Activated T-cell treated with anti-CD3 and anti-CD28 coated beads, Interleukin-2, amount 50 U/mL, for 4 hours (primary cell): ENCODE measurements at regions not wholly inside any gene's neighbourhood (a gene's known extent, or its start where the extent isn't known, plus 50 kb on each side); places are given as distances from the start of the nearest gene placed in this dataset.
"Not testable (repeated sequence)": the region's sequence is repeated elsewhere in the genome, so short reads cannot be mapped to it uniquely, and the experiment has no call there.

Source experiments
- ATAC-seq, 2 donors: fragments of 200-7000 bp; cut with Tn5 transposase; one replicate each; pipeline ENCODE4 v1.10.0; 2021
- DNase-seq: peaks from one replicate; pipeline ENCODE4 v3.0.0-alpha.2; 2020
- H3K27me3 Mint-ChIP-seq: one replicate; pipeline ENCODE4 v1.8.0; 2021; ENCODE audit warnings: low read depth, mixed read lengths
- H3K36me3 Mint-ChIP-seq: one replicate; pipeline ENCODE4 v1.8.0; 2022; ENCODE audit warnings: mixed read lengths; ENCODE audit not compliant: insufficient read depth
- H3K4me1 Mint-ChIP-seq: one replicate; pipeline ENCODE4 v1.8.0; 2021; ENCODE audit warnings: low read depth, mixed read lengths
- H3K4me3 Mint-ChIP-seq: one replicate; pipeline ENCODE4 v1.8.0; 2021; ENCODE audit warnings: mild to moderate bottlenecking, moderate library complexity, mixed read lengths
- H3K9me3 Mint-ChIP-seq: one replicate; pipeline ENCODE4 v1.8.0; 2021; ENCODE audit warnings: mixed read lengths

GRCh38 chr3:178095522-178095921, 440.7 kb upstream of the KCNMB2 start:
- ATAC-seq (no peak), DNase-seq (no peak)
- H3K36me3 Mint-ChIP-seq, result no peaks in the 10 kb centered on the region
- no peak overlapping the region for H3K4me3 Mint-ChIP-seq
- H3K4me1 Mint-ChIP-seq, result no peaks in the 10 kb centered on the region
- H3K9me3 Mint-ChIP-seq, result peaks cover 26% of the 10 kb centered on the region
- H3K27me3 Mint-ChIP-seq, result no peaks in the 10 kb centered on the region

- H3K4me3 Mint-ChIP-seq, result no peak overlapping the region
- H3K27me3 Mint-ChIP-seq, result no peaks in the 10 kb centered on the region
- H3K4me1 Mint-ChIP-seq, result no peaks in the 10 kb centered on the region
- ATAC-seq (no peak), DNase-seq (no peak)
- no peaks in the 10 kb centered on the region for H3K36me3 Mint-ChIP-seq
- peaks cover 20% of the 10 kb centered on the region for H3K9me3 Mint-ChIP-seq
Measured at GRCh38 chr3:178096955-178097354, 439.3 kb upstream of the KCNMB2 start.

- Mint-ChIP-seq H3K4me1 (no peaks in the 10 kb centered on the region), H3K36me3 (no peaks in the 10 kb centered on the region), H3K27me3 (no peaks in the 10 kb centered on the region), H3K9me3 (peaks cover 15% of the 10 kb centered on the region), H3K4me3 (no peak overlapping the region)
- ATAC-seq (no peak), DNase-seq (no peak)
Measured at GRCh38 chr3:178097576-178097975, 438.7 kb upstream of the KCNMB2 start.

GRCh38 chr3:178099274-178099673, 437.0 kb upstream of the KCNMB2 start:
- Mint-ChIP-seq H3K27me3 (no peaks in the 10 kb centered on the region), H3K9me3 (no peaks in the 10 kb centered on the region), H3K36me3 (no peaks in the 10 kb centered on the region), H3K4me1 (no peaks in the 10 kb centered on the region), H3K4me3 (no peak overlapping the region)
- no peak for ATAC-seq
- DNase-seq, result no peak

GRCh38 chr3:178099862-178100261, 436.4 kb upstream of the KCNMB2 start:
- ATAC-seq, result no peak
- no peaks in the 10 kb centered on the region for H3K36me3 Mint-ChIP-seq

GRCh38 chr3:178100908-178101307, 435.3 kb upstream of the KCNMB2 start:
- Mint-ChIP-seq H3K36me3 (no peaks in the 10 kb centered on the region), H3K4me1 (no peaks in the 10 kb centered on the region), H3K27me3 (no peaks in the 10 kb centered on the region), H3K9me3 (no peaks in the 10 kb centered on the region), H3K4me3 (no peak overlapping the region)
- ATAC-seq (no peak), DNase-seq (no peak)

More at GRCh38 chr3:178099862-178100261, 436.4 kb upstream of the KCNMB2 start:
- no peak overlapping the region for H3K4me3 Mint-ChIP-seq
- H3K27me3 Mint-ChIP-seq, result no peaks in the 10 kb centered on the region
- H3K9me3 Mint-ChIP-seq, result no peaks in the 10 kb centered on the region
- no peaks in the 10 kb centered on the region for H3K4me1 Mint-ChIP-seq
- no peak for DNase-seq

- ATAC-seq (no peak), DNase-seq (no peak)
- H3K4me3 Mint-ChIP-seq, result no peak overlapping the region
- H3K9me3 Mint-ChIP-seq, result no peaks in the 10 kb centered on the region
- H3K27me3 Mint-ChIP-seq, result no peaks in the 10 kb centered on the region
- no peaks in the 10 kb centered on the region for H3K36me3 Mint-ChIP-seq
- no peaks in the 10 kb centered on the region for H3K4me1 Mint-ChIP-seq
Measured at GRCh38 chr3:178103140-178103539, 433.1 kb upstream of the KCNMB2 start.

GRCh38 chr3:178107804-178108203, 428.4 kb upstream of the KCNMB2 start:
- H3K27me3 Mint-ChIP-seq, result no peaks in the 10 kb centered on the region
- no peak for ATAC-seq
- H3K4me3 Mint-ChIP-seq, result no peak overlapping the region
- no peaks in the 10 kb centered on the region for H3K4me1 Mint-ChIP-seq
- no peak for DNase-seq
- no peaks in the 10 kb centered on the region for H3K36me3 Mint-ChIP-seq
- no peaks in the 10 kb centered on the region for H3K9me3 Mint-ChIP-seq

GRCh38 chr3:178109691-178110090, 426.5 kb upstream of the KCNMB2 start:
- DNase-seq (no peak), ATAC-seq (no peak)
- no peaks in the 10 kb centered on the region for H3K27me3 Mint-ChIP-seq
- no peak overlapping the region for H3K4me3 Mint-ChIP-seq
- no peaks in the 10 kb centered on the region for H3K4me1 Mint-ChIP-seq
- no peaks in the 10 kb centered on the region for H3K9me3 Mint-ChIP-seq
- H3K36me3 Mint-ChIP-seq, result no peaks in the 10 kb centered on the region

- Mint-ChIP-seq H3K4me3 (no peak overlapping the region), H3K27me3 (no peaks in the 10 kb centered on the region), H3K4me1 (no peaks in the 10 kb centered on the region), H3K9me3 (no peaks in the 10 kb centered on the region), H3K36me3 (no peaks in the 10 kb centered on the region)
- ATAC-seq (no peak), DNase-seq (no peak)
Measured at GRCh38 chr3:178112134-178112533, 424.1 kb upstream of the KCNMB2 start.

GRCh38 chr3:178112552-178112951, 423.7 kb upstream of the KCNMB2 start:
- H3K36me3 Mint-ChIP-seq, H3K9me3 Mint-ChIP-seq, DNase-seq, H3K27me3 Mint-ChIP-seq, H3K4me3 Mint-ChIP-seq, H3K4me1 Mint-ChIP-seq, ATAC-seq: not testable (repeated sequence)

GRCh38 chr3:178117641-178118040, 418.6 kb upstream of the KCNMB2 start:
- ATAC-seq (no peak), DNase-seq (no peak)
- peaks cover 1% of the 10 kb centered on the region for H3K36me3 Mint-ChIP-seq
- H3K9me3 Mint-ChIP-seq, result peaks cover 6% of the 10 kb centered on the region
- no peak overlapping the region for H3K4me3 Mint-ChIP-seq
- H3K4me1 Mint-ChIP-seq, result peaks cover 2% of the 10 kb centered on the region
- no peaks in the 10 kb centered on the region for H3K27me3 Mint-ChIP-seq

GRCh38 chr3:178119608-178120295, 416.5 kb upstream of the KCNMB2 start:
- H3K27me3 Mint-ChIP-seq, H3K4me3 Mint-ChIP-seq, H3K4me1 Mint-ChIP-seq, H3K9me3 Mint-ChIP-seq, H3K36me3 Mint-ChIP-seq, DNase-seq: not testable (repeated sequence)
- ATAC-seq, result peak; percentile 55 to 83

GRCh38 chr3:178120367-178120766, 415.9 kb upstream of the KCNMB2 start:
- peaks cover 2% of the 10 kb centered on the region for H3K4me1 Mint-ChIP-seq
- H3K27me3 Mint-ChIP-seq, result no peaks in the 10 kb centered on the region
- H3K9me3 Mint-ChIP-seq, result peaks cover 6% of the 10 kb centered on the region
- peaks cover 1% of the 10 kb centered on the region for H3K36me3 Mint-ChIP-seq
- ATAC-seq, result peak; percentile 55 to 85
- H3K4me3 Mint-ChIP-seq, result no peak overlapping the region
- no peak for DNase-seq

- DNase-seq, result no peak
- Mint-ChIP-seq H3K4me1 (no peaks in the 10 kb centered on the region), H3K36me3 (no peaks in the 10 kb centered on the region), H3K4me3 (no peak overlapping the region), H3K9me3 (no peaks in the 10 kb centered on the region), H3K27me3 (no peaks in the 10 kb centered on the region)
- ATAC-seq, result no peak
Measured at GRCh38 chr3:178126686-178127085, 409.6 kb upstream of the KCNMB2 start.

- Mint-ChIP-seq H3K9me3 (no peaks in the 10 kb centered on the region), H3K4me1 (no peaks in the 10 kb centered on the region), H3K27me3 (no peaks in the 10 kb centered on the region), H3K4me3 (no peak overlapping the region), H3K36me3 (no peaks in the 10 kb centered on the region)
- ATAC-seq, result no peak
- DNase-seq, result no peak
Measured at GRCh38 chr3:178127221-178127620, 409.0 kb upstream of the KCNMB2 start.
